Effector CD8-positive, alpha-beta T cell (primary cell): ENCODE measurements at regions not wholly inside any gene's neighbourhood (a gene's known extent, or its start where the extent isn't known, plus 50 kb on each side); places are given as distances from the start of the nearest gene placed in this dataset.

Experiments
- DNase-seq: peaks from one replicate; lab custom pipeline; 2025; lab: John Stamatoyannopoulos, UW

DNA sequence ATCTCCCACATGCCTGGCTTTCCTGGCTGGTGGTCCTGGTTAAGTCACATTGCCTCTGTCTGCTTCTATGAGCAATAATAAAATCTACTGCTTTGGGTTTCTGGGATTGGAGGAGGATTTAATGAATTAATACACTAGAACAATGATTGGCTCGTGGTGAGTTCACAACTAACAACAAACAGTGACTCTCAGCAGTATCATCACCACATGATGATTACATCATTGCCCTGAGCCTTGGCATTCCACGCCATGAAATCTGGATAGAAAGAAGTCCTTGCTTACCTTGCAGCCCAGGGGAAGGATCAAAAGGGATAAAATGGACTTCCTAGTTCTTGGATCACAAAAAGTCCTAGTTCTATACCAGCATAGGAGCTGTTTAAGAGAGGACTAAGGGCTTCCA lies 1069.0 kb downstream of the VRK1 start:
- DNase-seq = no peak

DNA sequence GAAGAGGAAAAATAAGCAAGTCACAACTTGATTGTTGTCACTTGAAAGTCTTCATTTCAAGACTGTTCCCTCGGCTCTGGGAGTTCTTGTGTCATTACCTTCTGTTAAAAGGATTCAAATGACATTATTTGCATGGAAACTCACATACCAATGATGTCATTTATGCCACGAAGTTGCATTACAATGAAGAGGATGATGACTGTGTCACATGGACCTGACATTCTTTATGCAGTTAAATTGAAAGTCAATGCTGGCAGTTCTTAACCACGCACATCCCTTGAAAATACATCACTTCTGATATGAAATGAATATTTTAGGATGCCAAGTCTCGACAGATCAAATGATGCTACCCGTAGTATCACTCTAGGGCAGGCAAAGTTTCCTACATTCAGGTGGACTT lies 1069.5 kb downstream of the VRK1 start:
- DNase-seq = no peak

- DNase-seq = no peak
Observed at GRCh38 chr14:97873291-97873690, 1076.1 kb downstream of the VRK1 start.

DNA sequence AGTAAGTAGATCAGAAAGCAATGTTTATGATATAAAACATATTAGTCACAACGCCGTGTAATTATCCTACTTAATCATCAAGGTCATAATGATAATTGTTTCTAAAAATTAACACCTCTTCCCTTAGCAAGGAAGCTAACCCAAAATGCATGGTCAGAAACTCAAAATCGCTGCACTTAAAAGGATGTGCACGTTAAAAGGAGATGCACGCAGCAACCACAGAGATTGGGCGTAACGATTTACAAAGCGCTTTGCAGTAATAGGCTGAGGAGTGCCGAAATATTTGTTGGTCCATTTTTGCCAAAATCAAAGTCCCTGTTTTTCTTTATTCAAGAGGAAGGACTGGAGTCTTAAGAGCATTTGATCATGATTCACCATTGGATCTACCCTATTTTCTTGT lies 1077.2 kb downstream of the VRK1 start:
- DNase-seq = no peak

GRCh38 chr14:97878206-97878605 lies 1081.0 kb downstream of the VRK1 start:
- no peak for DNase-seq

DNA sequence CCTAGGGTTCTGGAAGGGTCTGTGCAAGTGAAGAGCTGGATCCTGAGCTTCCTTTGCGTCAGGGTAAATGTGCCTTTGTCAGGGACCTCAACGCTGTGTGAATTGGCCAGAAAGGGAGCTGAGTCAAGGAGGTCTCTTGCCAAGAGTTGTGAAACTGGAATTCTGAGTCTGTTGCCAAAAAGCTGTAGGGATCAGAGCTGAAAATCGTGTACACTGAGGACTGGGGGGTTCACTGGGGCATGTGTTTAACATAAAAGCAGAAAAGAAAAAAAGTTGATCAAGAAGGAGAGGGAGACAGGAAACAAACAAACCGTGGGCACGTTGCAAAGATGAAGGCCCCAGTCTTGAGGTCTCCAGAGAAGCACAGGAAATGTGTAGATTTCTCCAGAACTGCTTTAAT lies 1081.5 kb downstream of the VRK1 start:
- no peak for DNase-seq

- DNase-seq = no peak
Observed at GRCh38 chr14:97887690-97888089, 1090.5 kb downstream of the VRK1 start.

DNA sequence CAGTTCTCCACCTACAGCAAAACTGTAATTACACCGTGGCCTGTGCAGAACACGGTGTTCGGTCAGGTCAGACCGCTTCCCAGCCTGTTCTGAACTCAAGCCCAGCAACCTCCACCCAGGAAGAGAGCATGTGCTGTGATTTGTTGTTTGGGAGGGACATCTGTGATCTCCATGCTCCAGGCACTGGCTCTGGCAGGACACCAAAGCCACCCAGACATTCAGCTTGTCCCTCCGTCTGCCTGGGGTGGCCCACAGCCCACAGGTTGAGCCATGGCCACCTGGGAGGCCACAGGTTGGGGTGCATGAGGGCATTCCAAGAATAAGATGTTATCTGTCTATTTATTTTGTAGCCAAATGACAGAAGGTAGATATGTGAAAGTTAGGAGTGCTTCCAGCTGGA lies 1091.1 kb downstream of the VRK1 start:
- no peak for DNase-seq

GRCh38 chr14:97891515-97891914 lies 1094.3 kb downstream of the VRK1 start:
- no peak for DNase-seq

DNA sequence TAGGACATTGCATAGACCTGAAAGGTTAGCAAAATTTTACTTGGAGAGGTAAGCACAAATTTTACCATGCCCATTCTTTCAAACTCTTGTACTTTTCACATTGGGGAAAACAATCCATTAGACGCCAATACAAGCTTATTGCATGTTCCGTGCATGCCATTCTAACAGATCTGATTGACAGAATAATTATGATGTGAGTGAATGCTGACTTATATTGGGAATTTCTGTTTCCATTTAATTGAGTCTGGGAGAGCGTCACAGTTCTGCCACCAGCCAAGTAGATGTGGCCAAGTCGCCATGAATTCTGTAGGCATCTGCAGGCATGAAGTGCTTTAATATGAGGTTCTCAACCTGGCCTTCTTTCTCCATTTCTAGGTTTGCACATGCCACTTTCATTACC lies 1097.4 kb downstream of the VRK1 start:
- no peak for DNase-seq

- DNase-seq = no peak
Observed at GRCh38 chr14:97900196-97900854, 1103.1 kb downstream of the VRK1 start.

DNA sequence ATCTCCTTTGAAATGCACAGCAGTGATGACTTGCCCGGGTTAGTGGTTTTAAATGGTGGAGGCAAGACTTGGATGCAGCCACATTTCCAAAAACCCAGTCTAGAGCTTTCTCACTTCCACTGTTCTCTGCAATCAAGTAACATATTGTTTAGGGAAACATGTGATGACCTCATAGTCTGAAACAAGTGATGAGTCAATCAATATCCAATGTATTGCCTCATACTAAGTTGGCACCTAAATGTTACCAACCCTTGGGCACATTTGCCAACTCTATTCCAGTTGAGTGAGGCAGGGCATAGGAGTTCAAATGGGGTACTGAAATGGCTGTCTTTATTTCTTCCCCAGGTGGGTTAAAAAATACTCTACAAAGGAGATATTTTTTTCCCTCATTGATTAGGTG lies 1105.4 kb downstream of the VRK1 start:
- DNase-seq = no peak

DNA sequence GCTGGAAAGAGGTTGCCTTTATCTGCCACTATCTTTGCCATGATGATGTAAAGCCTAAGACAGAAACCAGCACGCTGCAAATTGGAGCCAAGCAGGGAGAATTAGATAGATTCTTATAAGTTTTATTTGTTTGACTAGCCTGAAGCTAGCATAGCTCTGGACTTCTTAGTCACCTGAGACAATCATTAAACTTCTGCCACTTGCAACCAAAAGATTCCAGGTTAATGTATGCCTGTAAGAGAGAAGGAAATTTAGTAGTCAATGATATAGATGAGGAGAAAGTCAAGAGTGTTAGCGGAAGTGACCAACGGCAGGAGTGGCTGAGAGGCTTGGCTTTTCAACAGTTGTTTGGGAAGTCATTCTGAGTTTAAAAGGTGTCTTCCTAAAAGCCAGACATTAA lies 1106.6 kb downstream of the VRK1 start:
- DNase-seq = no peak

DNA sequence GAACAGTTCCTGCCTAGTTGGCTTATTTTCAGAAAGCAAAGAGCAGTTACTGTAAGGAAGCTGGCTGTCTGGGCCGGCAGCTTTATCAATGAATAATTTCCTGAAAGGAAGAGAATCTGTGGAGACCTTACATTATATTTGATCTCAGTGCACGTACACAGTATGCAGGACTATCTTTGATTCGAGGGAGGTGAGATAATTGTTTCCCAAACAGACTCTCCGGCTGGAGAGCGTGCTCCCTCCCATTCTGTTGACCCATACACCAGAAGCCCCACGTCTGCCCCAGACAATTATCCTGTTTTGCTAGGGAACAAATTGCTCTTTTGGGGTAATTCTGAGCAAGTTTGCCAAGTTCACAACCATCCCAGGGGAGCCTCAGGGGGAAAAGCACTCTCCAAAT lies 1115.0 kb downstream of the VRK1 start:
- no peak for DNase-seq

DNA sequence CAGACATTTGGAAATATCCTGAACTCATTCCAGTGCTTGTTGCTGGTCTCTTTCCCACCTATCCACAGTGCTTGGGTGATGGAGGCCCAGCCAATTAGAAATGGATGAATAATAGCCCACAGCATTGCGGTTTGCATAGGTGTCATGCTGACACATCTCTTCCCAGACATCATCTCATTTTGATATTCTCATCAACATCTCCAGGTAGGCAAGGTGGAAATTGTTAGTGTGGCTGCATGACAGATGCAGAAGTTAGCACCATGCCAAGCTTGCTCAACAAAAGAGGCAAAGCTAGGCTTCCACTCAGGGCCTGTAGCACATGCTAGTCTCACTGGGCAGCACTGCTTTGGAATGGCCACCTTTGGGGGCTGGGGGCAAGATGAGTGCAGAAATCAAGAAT lies 1118.9 kb downstream of the VRK1 start:
- DNase-seq = no peak

- DNase-seq = no peak
Observed at GRCh38 chr14:97916669-97917568, 1119.7 kb downstream of the VRK1 start.

DNA sequence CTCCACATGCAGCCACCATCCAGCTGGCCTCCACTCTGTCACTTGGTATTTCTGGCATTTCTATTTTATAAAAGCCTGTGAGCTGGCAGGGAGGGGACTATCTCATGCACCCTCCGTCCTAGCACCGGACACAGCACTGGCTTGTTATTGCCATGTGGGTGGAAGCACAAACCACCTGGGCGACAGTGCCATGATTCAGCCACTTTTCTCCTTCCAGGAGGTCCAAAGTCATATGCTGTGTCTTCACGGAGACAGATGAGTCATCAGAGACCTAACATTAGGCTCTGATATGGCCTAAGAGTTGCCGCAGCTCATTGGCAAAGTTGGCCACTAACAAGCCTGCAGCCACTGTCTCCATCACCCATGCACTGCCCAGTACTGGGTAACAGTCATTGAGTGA lies 1123.0 kb downstream of the VRK1 start:
- DNase-seq = no peak

- DNase-seq = no peak
Observed at GRCh38 chr14:97921296-97921695, 1124.1 kb downstream of the VRK1 start.

DNA sequence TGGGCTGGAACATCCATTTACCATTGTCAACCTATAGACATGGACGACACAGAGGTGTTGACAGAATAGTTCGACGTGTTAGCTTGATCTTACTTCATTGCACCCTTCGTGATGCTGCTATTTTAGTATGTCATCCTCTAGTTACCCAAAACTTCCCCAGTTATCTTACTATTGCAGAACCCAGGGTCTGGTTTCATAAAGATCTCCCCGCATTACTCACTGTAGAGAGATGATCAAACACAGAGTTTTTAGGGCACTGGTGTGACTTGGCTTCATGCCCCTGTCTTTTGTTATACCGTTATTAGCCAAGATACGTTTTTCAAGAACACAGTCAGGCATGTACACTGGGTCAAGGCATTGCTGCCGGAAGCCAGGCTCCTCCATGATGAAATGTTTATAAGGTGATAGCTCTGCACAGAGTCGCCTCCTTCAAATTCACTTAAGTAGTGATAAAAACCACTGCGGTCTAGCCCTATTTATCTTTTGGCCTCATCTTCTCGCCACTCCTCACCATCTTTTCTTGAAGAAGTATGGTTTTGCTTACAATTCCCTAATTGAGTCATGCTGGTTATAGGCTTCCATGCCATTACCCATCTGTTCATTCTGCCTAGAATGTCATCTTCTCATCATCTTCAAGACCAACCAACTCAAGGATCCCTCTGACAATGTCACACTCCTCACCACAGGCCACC lies 1127.9 kb downstream of the VRK1 start:
- DNase-seq = no peak

DNA sequence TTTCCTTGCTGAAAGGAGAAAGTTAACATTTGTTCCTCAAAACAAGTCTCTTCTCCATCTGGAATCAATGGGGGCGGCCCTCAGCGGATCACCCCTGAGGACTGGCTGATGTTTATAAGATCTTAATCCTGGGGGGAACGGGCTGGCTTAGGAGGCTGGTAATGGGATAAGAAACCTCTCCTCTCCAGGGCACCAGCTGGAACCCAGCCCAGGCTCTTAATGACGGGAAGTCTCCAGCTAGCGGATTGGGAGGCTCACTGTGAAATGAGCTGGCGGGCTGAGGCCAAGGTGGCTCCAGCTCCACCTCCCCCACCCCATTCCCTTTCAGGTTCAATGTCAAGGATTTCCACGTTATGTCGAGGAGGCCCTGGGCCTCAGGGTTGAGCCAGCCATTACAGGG lies 1133.0 kb downstream of the VRK1 start:
- no peak for DNase-seq

DNA sequence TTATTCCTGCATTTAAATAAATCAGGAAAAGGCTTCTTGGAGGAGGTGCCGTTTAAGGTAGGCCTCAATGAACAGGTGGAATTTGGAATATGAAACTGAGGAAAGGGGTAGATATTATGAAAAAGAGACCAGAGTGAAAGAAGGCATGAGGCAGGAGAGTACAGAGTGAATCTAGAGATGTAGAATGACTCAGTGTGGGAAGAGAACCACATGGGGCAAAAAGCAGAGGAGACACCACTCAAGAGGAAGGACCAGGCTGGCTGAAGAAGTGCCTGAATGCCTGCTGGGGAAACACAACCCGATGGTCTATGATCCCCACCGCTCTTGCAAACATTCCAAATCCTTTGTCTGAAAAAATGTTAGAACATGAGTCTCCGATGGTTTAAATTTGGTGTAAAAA lies 1134.1 kb downstream of the VRK1 start:
- no peak for DNase-seq

- no peak for DNase-seq
Observed at GRCh38 chr14:97942921-97943320, 1145.7 kb downstream of the VRK1 start.

GRCh38 chr14:97943619-97944018 lies 1146.4 kb downstream of the VRK1 start:
- DNase-seq = no peak
